ENCODE measurements at regions not wholly inside any gene's neighbourhood (a gene's known extent, or its start where the extent isn't known, plus 50 kb on each side); places are given as distances from the start of the nearest gene placed in this dataset.

DNA sequence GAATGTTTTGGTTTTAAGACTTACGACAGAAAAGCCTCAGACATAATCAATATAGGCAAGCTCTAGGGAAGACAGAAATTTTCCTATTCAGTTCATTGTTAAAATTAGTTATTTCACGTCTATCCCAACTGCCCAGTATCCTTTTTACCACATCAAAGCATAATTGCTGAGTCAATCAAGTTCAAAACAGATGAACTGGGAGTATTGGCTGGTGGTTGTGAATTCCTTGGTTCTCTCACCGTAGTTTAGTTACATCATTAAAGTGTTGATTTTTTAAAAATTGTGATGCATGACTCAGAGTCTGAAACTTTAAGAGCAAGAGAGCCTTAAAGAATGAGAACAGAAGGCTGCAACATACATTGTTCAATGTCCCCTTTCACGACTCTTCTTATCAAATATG is 143.3 kb upstream of the FREM2 start:
- TF ChIP-seq GATA2 (IDR thresholded peaks at IDR 0.05; ENCODE audit: low read depth, low read length) (no peak), GATA3 (IDR thresholded peaks at IDR 0.05; ENCODE audit: low read depth, low read length) (no peak)
